Activated CD4-positive, alpha-beta T cell treated with anti-CD3 and anti-CD28 coated beads, Interleukin-2, Interleukin-6, amounts not matched to agents 100 ng/mL and 50 ng/mL, durations not matched to agents 16 hours and 8 hours (primary cell): ENCODE measurements at regions not wholly inside any gene's neighbourhood (a gene's known extent, or its start where the extent isn't known, plus 50 kb on each side); places are given as distances from the start of the nearest gene placed in this dataset.
A peak's percentile ranks its signal among the peaks of the same experiment; 100 is the strongest.
"Not testable (repeated sequence)": the region's sequence is repeated elsewhere in the genome, so short reads cannot be mapped to it uniquely, and the experiment has no call there.

Source experiments
- DNase-seq: peaks from one replicate; pipeline ENCODE4 v3.0.0-alpha.2; 2020

- DNase-seq, result no peak
These were observed 81.1 kb downstream of the ARL6IP4 start for GRCh38 chr12:123061441-123062205.

GRCh38 chr12:123059500-123059899 lies 79.0 kb downstream of the ARL6IP4 start:
- DNase-seq, result no peak

GRCh38 chr12:123058980-123059379 lies 78.5 kb downstream of the ARL6IP4 start:
- DNase-seq, result no peak

GRCh38 chr12:123058481-123058880 lies 78.0 kb downstream of the ARL6IP4 start:
- no peak for DNase-seq

GRCh38 chr12:123057513-123058265 lies 77.2 kb downstream of the ARL6IP4 start:
- no peak for DNase-seq

GRCh38 chr12:123056709-123057108 lies 76.2 kb downstream of the ARL6IP4 start:
- DNase-seq, result no peak

- DNase-seq, result no peak
These were observed 75.6 kb downstream of the ARL6IP4 start for GRCh38 chr12:123056053-123056452.

- no peak for DNase-seq
These were observed 74.8 kb downstream of the ARL6IP4 start for GRCh38 chr12:123055281-123055766.

GRCh38 chr12:123054371-123054770 lies 73.9 kb downstream of the ARL6IP4 start:
- DNase-seq, result no peak

GRCh38 chr12:123051556-123051955 lies 71.1 kb downstream of the ARL6IP4 start:
- no peak for DNase-seq

- DNase-seq, result no peak
These were observed 70.4 kb downstream of the ARL6IP4 start for GRCh38 chr12:123050913-123051312.

- no peak for DNase-seq
These were observed 69.9 kb downstream of the ARL6IP4 start for GRCh38 chr12:123050331-123050831.

GRCh38 chr12:123049398-123050240 lies 69.1 kb downstream of the ARL6IP4 start:
- DNase-seq, result no peak

GRCh38 chr12:123047892-123048291 lies 67.4 kb downstream of the ARL6IP4 start:
- not testable (repeated sequence) for DNase-seq

- no peak for DNase-seq
These were observed 66.8 kb downstream of the ARL6IP4 start for GRCh38 chr12:123047289-123047688.

GRCh38 chr12:123046431-123046830 lies 66.0 kb downstream of the ARL6IP4 start:
- no peak for DNase-seq

GRCh38 chr12:123045678-123046077 lies 65.2 kb downstream of the ARL6IP4 start:
- no peak for DNase-seq

- no peak for DNase-seq
These were observed 63.9 kb downstream of the ARL6IP4 start for GRCh38 chr12:123044351-123044750.

- peak; percentile 66 for DNase-seq
These were observed 63.1 kb downstream of the ARL6IP4 start for GRCh38 chr12:123043536-123044001.

- no peak for DNase-seq
These were observed 62.4 kb downstream of the ARL6IP4 start for GRCh38 chr12:123042833-123043232.

GRCh38 chr12:123041811-123042655 lies 61.6 kb downstream of the ARL6IP4 start:
- DNase-seq, result no peak

GRCh38 chr12:123041042-123041531 lies 60.6 kb downstream of the ARL6IP4 start:
- no peak for DNase-seq
